SH-SY5Y (cell line): ENCODE measurements at regions not wholly inside any gene's neighbourhood (a gene's known extent, or its start where the extent isn't known, plus 50 kb on each side); places are given as distances from the start of the nearest gene placed in this dataset.

ENCODE experiments used
- GATA2 ChIP-seq: IDR thresholded peaks from 2 replicates; pipeline ENCODE4 v1.6.1; 2011; ENCODE audit warnings: mild to moderate bottlenecking, low read depth, low read length
- GATA3 ChIP-seq: IDR thresholded peaks from 2 replicates; pipeline ENCODE4 v1.6.1; 2011; ENCODE audit warnings: low read depth, mild to moderate bottlenecking, low read length, moderate library complexity

DNA sequence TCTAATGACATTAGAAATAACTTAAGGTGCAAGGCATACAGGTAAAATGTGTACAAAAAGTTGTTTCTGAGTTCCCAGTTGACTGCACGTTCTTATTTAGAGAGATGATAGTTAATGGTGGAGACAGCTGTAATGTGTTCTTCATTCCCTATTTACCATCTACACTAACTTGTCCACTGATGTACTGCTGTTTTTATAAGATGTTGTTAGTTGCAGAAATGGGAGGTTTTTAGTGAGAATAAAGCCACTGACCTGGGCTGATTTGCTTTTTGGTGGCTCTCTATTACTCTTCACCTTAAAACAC, 122.9 kb upstream of the LYPLAL1 start:
- no peak for TF ChIP-seq GATA3
- TF ChIP-seq GATA2: no peak
